HEK293T (cell line): ENCODE measurements at regions not wholly inside any gene's neighbourhood (a gene's known extent, or its start where the extent isn't known, plus 50 kb on each side); places are given as distances from the start of the nearest gene placed in this dataset.

Experiments used
- CTCF ChIA-PET: fragments of 350-600 bp; formaldehyde crosslinking; extraction: SDS; loops from one replicate; lab custom pipeline; 2021; ENCODE audit warnings: antibody characterized with exemption, inconsistent platforms; lab: Yijun Ruan, JAX
- POLR2A ChIA-PET: fragments of 350-600 bp; formaldehyde crosslinking; extraction: SDS; loops from one replicate; lab custom pipeline; 2020; ENCODE audit warnings: antibody characterized with exemption, inconsistent platforms; lab: Yijun Ruan, JAX
- DNase-seq: peaks from one replicate; pipeline ENCODE4 v3.0.0; 2012; ENCODE audit warnings: mixed read lengths; ENCODE audit errors: extremely low spot score
- ARNT ChIP-seq: fragments of 450-650 bp; IDR thresholded peaks from 2 replicates; pipeline ENCODE4 v1.6.1; 2017; ENCODE audit warnings: mild to moderate bottlenecking
- BHLHE40 ChIP-seq: fragments of 450-650 bp; IDR thresholded peaks from 2 replicates; pipeline ENCODE4 v1.6.1; 2016; ENCODE audit warnings: mild to moderate bottlenecking, moderate library complexity, borderline replicate concordance
- CTBP1 ChIP-seq: fragments of 450-650 bp; IDR thresholded peaks from 2 replicates; pipeline ENCODE4 v1.6.1; 2016; ENCODE audit warnings: borderline replicate concordance
- ELF4 ChIP-seq: fragments of 450-650 bp; IDR thresholded peaks from 2 replicates; pipeline ENCODE4 v1.6.1; 2017; ENCODE audit warnings: antibody characterized with exemption
- FOXA1 ChIP-seq: fragments of 450-650 bp; IDR thresholded peaks from 2 replicates; pipeline ENCODE4 v1.6.1; 2016; ENCODE audit warnings: mild to moderate bottlenecking
- FOXK2 ChIP-seq: fragments of 450-650 bp; IDR thresholded peaks from 2 replicates; pipeline ENCODE4 v1.6.1; 2016; ENCODE audit warnings: mild to moderate bottlenecking
- FOXM1 ChIP-seq: fragments of 450-650 bp; IDR thresholded peaks from 2 replicates; pipeline ENCODE4 v1.6.1; 2017; ENCODE audit warnings: mild to moderate bottlenecking, borderline replicate concordance
- HDGF ChIP-seq: fragments of 450-650 bp; IDR thresholded peaks from 2 replicates; pipeline ENCODE4 v1.6.1; 2017; ENCODE audit warnings: antibody characterized with exemption, borderline replicate concordance
- L3MBTL2 ChIP-seq: fragments of 450-650 bp; conservative IDR thresholded peaks from 2 replicates; pipeline ENCODE4 v1.6.1; 2016; ENCODE audit warnings: mild to moderate bottlenecking
- LEF1 ChIP-seq: fragments of 450-650 bp; IDR thresholded peaks from 2 replicates; pipeline ENCODE4 v1.6.1; 2017; ENCODE audit warnings: mild to moderate bottlenecking, borderline replicate concordance
- NFRKB ChIP-seq: fragments of 450-650 bp; IDR thresholded peaks from 2 replicates; pipeline ENCODE4 v1.6.1; 2016; ENCODE audit warnings: mild to moderate bottlenecking, moderate library complexity
- PKNOX1 ChIP-seq: fragments of 450-650 bp; IDR thresholded peaks from 2 replicates; pipeline ENCODE4 v1.6.1; 2016
- SP1 ChIP-seq: fragments of 450-650 bp; IDR thresholded peaks from 2 replicates; pipeline ENCODE4 v1.6.1; 2017
- SUZ12 ChIP-seq: fragments of 450-650 bp; IDR thresholded peaks from 2 replicates; pipeline ENCODE4 v1.6.1; 2016; ENCODE audit warnings: mild to moderate bottlenecking
- TARDBP ChIP-seq: fragments of 450-650 bp; IDR thresholded peaks from 2 replicates; pipeline ENCODE4 v1.6.1; 2016
- ZNF384 ChIP-seq: fragments of 450-650 bp; IDR thresholded peaks from 2 replicates; pipeline ENCODE4 v1.6.1; 2016

GRCh38 chr4:62683799-62684566, 1483.9 kb downstream of the ADGRL3 start:
- CTCF ChIA-PET = no interaction called here
- POLR2A ChIA-PET = no interaction called here
- no peak for DNase-seq
- TF ChIP-seq FOXA1 = no peak
- no peak for TF ChIP-seq TARDBP
- TF ChIP-seq PKNOX1 = no peak
- no peak for TF ChIP-seq NFRKB
- TF ChIP-seq SP1 = no peak
- no peak for TF ChIP-seq ARNT
- no peak for TF ChIP-seq ELF4
- no peak for TF ChIP-seq LEF1
- no peak for TF ChIP-seq SUZ12
- no peak for TF ChIP-seq L3MBTL2
- no peak for TF ChIP-seq ZNF384
- no peak for TF ChIP-seq HDGF
- no peak for TF ChIP-seq FOXM1
- TF ChIP-seq FOXK2 = no peak
- no peak for TF ChIP-seq CTBP1
- no peak for TF ChIP-seq BHLHE40

GRCh38 chr4:62676962-62677361, 1476.8 kb downstream of the ADGRL3 start:
- no peak for TF ChIP-seq ARNT
- TF ChIP-seq ELF4 = no peak
- no peak for TF ChIP-seq CTBP1
- no peak for TF ChIP-seq FOXK2
- TF ChIP-seq SUZ12 = no peak
- no peak for TF ChIP-seq SP1
- no peak for DNase-seq
- ChIA-PET CTCF (no interaction called here), POLR2A (no interaction called here)

- ChIA-PET POLR2A (no interaction called here), CTCF (interaction anchor here (0.7 kb wide), 1 partner anchor 10 kb away, joined by 3 read pairs; no protein-coding TSS in a partner anchor)
- DNase-seq = no peak
- TF ChIP-seq LEF1 (no peak), TARDBP (no peak), BHLHE40 (no peak), ZNF384 (no peak), FOXK2 (no peak), ARNT (no peak), HDGF (no peak), ELF4 (no peak), CTBP1 (no peak), L3MBTL2 (no peak), PKNOX1 (no peak), SUZ12 (no peak), SP1 (no peak), NFRKB (no peak)
Observed at GRCh38 chr4:62670514-62670913, 1470.4 kb downstream of the ADGRL3 start.

- ChIA-PET CTCF (no interaction called here), POLR2A (no interaction called here)
- no peak for DNase-seq
- TF ChIP-seq CTBP1 = no peak
Observed at GRCh38 chr4:62661821-62662220, 1461.7 kb downstream of the ADGRL3 start.

GRCh38 chr4:62656006-62656405, 1455.9 kb downstream of the ADGRL3 start:
- ChIA-PET POLR2A (no interaction called here), CTCF (no interaction called here)
- TF ChIP-seq PKNOX1 (no peak), CTBP1 (no peak), LEF1 (no peak), FOXM1 (no peak), ZNF384 (no peak), SUZ12 (no peak)
- DNase-seq = no peak

GRCh38 chr4:62644372-62644771, 1444.2 kb downstream of the ADGRL3 start:
- DNase-seq = no peak
- TF ChIP-seq ZNF384 (no peak), TARDBP (no peak), L3MBTL2 (no peak), CTBP1 (no peak), HDGF (no peak), FOXK2 (no peak)
- ChIA-PET CTCF (no interaction called here), POLR2A (no interaction called here)

- CTCF ChIA-PET = no interaction called here
- no peak for TF ChIP-seq NFRKB
- TF ChIP-seq SUZ12 = no peak
- no peak for TF ChIP-seq ZNF384
- TF ChIP-seq BHLHE40 = no peak
- no peak for TF ChIP-seq FOXA1
- no peak for TF ChIP-seq ARNT
- no peak for TF ChIP-seq TARDBP
- TF ChIP-seq LEF1 = no peak
- TF ChIP-seq FOXM1 = no peak
- POLR2A ChIA-PET = no interaction called here
- no peak for DNase-seq
Observed at GRCh38 chr4:62640296-62640695, 1440.2 kb downstream of the ADGRL3 start.
